Stimulated activated CD8-positive, alpha-beta memory T cell treated with anti-CD3 and anti-CD28 coated beads, Interleukin-4, amount 100 ng/mL, for 4 hours (primary cell): ENCODE measurements at regions not wholly inside any gene's neighbourhood (a gene's known extent, or its start where the extent isn't known, plus 50 kb on each side); places are given as distances from the start of the nearest gene placed in this dataset.

Source experiments
- DNase-seq, 2 donors: peaks; one replicate each; pipeline ENCODE4 v3.0.0-alpha.2; 2020; ENCODE audit warnings: low read depth in 2 of 2, low spot score in 1 of 2

GRCh38 chr6:156068881-156069280 lies 613.2 kb upstream of the NOX3 start:
- DNase-seq, result no peak

DNA sequence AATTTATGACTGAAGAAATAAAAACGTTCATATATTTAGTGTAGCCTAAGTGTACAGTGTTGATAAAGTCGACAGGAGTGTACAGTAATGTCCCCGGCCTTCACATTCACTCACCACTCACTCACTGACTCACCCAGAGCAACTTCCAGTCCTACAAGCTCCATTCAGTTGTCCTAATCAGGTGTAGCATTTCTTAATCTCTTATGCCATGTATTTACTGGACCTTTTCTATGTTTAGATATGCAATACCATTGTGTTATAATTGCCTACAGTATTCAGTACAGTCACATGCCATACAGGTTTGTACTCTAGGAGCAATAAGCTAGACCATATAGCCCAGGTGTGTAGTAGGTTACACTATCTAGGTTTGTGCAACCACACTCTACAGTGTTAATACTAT lies 610.2 kb upstream of the NOX3 start:
- DNase-seq, result no peak

- DNase-seq, result no peak
Observed at GRCh38 chr6:156062091-156062563, 606.5 kb upstream of the NOX3 start.

DNA sequence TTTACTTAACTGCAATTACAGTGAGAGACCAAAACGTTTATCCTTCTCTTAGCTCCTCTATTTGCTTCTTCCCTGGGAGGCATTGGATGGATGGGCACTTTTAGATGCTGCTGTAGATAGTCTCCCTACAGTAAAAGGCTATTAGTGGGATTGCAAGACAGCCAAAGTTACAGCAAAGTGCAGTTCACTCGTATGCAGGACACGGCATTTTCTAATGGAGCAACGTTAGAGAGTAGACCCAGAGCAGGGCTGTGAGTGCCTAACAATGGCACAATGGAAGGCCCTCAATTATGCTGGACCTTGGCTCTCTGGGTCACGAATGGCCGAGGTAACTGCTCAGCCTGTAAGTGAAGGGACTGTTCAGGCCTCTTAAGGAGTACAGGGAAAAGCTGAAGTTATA lies 605.8 kb upstream of the NOX3 start:
- no peak for DNase-seq

DNA sequence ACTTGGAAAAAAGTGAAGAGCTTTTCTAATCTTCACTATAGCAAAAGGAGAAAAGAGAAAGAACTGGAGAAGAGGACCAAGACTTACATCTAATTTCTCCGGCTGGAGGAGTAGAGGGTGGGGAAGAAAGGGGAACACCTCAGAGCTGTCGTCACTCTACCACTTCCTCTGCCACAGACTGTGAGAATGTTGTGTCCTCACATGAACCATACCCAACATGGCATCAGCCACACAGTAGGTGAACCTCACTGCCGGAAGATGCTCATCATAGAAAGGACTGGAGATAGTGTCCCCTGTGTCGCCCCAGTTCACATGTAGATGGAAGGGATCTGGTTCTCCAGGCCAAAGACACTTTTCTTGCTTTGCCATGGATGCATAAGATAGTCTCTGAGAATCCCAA lies 604.4 kb upstream of the NOX3 start:
- DNase-seq, result no peak

DNA sequence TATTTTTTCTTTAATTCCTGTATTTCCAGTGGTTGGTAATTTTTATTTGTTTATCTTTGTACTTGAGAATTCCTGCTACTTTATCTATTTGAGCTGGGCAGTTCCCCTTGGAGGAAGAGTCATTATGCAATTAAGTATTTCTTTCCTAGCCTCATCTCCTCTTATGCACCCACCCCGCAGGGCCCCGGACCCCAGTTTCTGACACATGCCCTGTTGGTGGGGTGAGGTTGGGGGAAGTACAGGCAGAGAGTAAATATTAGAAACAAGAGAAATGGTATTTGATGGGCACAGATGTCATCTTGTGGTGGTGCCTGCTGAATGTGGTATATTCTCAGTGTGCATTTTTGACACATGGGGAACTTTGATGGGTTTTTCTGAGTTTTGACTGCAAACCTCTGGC lies 602.7 kb upstream of the NOX3 start:
- no peak for DNase-seq

DNA sequence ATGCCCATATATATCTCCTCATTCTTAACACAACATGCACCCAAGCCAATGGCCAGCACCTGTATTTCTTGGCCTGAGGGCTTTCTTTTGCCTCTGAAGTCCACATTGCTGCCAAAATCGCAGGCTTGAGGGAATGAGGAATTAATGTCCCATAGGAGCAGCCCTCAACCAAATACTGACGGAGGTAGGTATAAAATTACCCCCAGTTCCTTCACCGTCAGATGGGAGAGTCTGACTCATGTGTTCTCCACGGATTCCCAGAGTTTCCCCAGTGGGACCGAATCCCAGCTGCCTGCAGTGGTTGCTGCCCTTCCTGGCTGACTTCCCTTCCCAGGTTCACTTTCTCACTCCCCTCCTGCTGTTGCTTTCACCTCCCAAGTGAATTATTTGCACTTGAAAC lies 602.2 kb upstream of the NOX3 start:
- no peak for DNase-seq

DNA sequence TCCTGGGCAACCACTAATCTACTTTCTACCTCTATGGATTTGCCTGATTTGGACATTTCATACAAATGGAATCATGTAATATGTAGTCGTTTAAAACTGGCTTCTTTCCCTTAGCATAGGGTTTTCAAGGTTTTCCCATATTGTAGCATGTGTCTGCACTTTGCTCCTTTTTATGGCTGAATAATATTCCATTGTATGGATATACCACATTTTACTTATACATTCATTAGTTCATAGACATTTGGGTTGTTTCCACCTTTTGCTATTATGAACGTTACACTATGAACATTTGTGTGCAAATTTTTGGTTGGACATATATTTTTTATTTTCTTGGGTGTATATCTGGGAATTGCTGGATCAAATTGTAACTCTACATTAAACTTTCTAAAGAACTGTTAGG lies 600.4 kb upstream of the NOX3 start:
- DNase-seq, result no peak

DNA sequence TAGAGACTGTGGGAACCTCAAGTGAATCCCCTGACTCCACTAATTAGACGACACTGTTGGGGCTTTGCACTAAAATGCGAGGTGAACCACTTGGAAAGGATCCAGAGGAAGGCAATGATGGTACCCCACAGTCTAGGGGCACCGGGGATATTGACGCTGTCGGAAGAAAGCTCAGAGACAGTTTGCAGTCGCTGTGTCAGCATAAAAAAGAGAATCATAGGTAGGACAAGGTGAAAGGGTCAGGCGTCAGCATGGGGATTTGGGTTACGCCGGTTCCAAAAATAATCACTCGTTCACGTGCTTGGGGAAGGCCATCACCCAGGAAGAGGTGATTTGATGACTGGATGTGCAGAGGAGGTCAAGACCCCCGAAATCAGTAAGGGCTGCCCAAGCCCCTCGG lies 598.0 kb upstream of the NOX3 start:
- DNase-seq, result no peak

GRCh38 chr6:156046841-156047449 lies 591.3 kb upstream of the NOX3 start:
- no peak for DNase-seq

DNA sequence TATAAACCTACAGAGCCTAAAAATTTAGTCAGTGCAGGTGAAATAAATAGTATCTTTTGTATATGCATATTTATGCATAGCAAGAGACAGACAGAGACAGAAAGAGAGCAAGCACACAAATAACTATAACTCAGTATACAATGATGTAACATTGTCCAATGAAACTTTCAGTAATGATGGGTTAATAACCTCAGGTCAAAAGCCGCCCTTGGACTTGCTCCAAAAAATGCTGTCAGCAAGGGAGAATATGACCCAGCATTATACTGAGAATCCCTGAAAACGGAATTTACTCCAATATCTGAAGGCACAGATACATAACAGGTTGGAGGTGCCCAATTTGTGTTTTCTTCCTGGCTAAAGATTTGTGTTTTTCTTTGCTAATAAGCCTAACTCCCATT lies 590.6 kb upstream of the NOX3 start:
- no peak for DNase-seq

GRCh38 chr6:156045401-156046267 lies 590.0 kb upstream of the NOX3 start:
- DNase-seq, result no peak

- no peak for DNase-seq
Observed at GRCh38 chr6:156033598-156033997, 578.0 kb upstream of the NOX3 start.

DNA sequence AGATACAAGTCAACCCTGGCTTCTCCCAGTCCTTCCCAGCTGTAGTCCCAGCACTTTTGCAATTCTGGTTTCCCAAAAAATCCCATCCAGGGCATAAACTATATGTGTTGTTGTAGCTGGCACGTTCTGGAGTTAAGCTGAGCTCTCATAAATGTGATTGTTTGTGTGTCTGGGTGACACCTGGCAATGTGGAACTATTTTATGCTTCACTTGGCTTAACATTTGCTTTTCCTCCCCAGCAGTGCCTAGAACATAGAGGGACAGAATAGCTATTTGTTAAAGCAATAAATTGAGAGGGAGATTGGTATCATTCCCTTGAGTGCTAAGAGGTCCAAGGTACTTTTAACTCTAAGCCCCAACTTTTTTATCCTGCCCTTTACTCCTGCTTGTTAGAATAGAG lies 575.9 kb upstream of the NOX3 start:
- DNase-seq, result no peak

GRCh38 chr6:156030053-156030452 lies 574.4 kb upstream of the NOX3 start:
- no peak for DNase-seq

DNA sequence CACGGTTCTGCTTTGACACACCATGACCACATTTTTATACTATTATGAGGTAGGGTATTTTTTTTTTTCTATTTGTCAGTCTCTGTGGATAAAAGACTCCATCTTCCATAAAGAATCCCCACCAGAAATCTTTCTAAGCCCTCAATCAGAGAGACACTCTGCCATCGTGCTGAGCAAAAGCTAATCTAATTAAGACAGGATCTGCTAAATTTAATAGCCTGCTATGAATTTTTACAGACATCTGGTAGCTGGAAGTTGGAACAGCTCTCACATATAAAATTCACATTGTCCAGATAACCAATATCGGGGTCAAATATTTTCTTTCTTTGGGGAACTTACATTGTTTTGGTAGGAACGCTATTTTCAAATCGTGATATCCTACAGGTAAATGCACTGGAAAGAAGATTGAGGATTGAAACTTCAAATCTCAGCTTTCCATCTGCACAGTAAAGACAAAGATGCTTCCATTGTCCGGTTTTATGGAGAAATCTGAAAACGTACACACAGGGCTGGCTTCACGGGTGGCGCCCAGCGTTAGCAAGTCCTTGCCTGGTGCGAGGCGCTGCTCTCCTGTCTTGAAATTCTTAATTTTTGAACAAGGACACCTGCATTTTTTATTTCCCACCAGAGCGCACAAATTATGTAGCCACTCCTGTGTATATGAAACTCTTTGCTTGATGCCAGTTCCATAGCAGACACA lies 573.8 kb upstream of the NOX3 start:
- DNase-seq, result no peak

GRCh38 chr6:156028335-156029131 lies 572.9 kb upstream of the NOX3 start:
- DNase-seq, result no peak

DNA sequence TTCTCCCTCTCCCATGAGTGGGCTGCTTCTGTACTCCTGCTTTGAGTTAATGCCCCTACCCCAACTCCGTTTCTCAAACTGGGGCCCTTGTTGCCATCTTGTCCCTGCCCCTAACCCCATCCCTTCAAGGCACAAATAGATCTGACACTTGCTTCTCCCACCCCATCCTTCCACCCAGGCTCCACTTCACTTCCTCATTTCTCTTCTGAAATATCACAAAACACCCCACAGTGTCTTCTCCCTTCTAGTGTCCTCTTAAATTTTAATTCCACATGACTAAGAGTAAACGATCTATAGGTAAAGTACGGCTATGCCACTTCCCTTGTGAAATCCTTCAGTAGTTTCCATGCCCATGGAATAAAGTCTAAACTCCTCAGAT lies 571.6 kb upstream of the NOX3 start:
- DNase-seq, result no peak

DNA sequence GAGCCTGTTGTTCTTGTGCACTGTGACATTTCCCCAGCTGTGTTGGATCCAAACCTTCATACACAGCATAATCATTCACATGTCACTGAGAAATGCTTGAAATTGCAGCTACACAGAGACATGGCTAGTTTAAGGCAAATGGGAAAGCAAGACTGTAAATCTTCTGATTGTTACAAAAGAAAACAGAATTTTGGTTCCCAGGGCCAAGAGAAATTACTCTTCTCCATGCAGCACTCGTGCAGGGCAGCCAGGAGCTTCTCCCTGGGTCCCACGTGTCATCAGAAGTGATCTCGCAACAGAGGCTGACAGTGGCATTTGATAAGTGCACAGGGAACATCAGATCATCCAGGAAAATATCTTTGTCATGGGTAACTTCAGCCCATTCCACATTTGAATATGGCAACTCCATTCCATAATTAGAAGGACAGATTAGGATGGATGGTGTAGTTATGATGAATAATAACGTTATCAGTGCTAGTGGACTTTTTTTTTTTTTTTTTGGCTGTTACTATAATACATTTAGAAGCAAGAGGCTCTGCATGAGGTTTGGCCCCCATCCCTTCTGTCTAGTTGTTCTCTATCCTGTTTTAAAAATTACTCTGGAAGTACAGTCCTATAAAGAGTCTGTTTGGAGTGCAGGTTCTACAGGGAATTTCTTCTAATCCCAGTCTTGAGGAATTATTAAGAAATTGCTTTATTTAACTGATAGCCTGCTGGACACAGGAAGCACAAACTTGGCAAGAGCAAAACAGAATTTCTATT lies 571.0 kb upstream of the NOX3 start:
- DNase-seq, result no peak

- no peak for DNase-seq
Observed at GRCh38 chr6:156024339-156024738, 568.7 kb upstream of the NOX3 start.
